ENCODE measurements at regions not wholly inside any gene's neighbourhood (a gene's known extent, or its start where the extent isn't known, plus 50 kb on each side); places are given as distances from the start of the nearest gene placed in this dataset.

DNA sequence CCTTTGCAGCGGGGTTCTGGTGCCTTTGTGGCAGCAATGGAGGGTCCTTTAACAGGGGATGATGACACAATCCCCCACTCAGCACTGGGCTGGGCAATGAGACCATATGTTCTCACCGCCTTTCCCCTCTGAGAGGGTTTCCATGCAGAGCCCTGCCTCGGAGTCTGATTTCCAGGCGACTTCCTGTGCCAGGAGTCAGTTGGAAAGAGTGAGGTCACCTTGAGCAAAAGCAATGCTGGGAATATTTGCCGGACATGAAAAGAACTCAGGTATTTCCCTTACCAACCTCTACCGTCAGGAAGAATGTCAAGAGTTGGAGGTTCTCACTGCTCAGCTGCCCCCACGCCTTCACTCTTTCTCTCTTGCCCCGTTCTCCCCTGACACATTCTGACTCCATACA is 284.2 kb upstream of the IRX1 start:
- TF ChIP-seq, protein P1, sequence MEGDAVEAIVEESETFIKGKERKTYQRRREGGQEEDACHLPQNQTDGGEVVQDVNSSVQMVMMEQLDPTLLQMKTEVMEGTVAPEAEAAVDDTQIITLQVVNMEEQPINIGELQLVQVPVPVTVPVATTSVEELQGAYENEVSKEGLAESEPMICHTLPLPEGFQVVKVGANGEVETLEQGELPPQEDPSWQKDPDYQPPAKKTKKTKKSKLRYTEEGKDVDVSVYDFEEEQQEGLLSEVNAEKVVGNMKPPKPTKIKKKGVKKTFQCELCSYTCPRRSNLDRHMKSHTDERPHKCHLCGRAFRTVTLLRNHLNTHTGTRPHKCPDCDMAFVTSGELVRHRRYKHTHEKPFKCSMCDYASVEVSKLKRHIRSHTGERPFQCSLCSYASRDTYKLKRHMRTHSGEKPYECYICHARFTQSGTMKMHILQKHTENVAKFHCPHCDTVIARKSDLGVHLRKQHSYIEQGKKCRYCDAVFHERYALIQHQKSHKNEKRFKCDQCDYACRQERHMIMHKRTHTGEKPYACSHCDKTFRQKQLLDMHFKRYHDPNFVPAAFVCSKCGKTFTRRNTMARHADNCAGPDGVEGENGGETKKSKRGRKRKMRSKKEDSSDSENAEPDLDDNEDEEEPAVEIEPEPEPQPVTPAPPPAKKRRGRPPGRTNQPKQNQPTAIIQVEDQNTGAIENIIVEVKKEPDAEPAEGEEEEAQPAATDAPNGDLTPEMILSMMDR (IDR thresholded peaks at IDR 0.05): no peak
- TF ChIP-seq POLR2AphosphoS5 (IDR thresholded peaks at IDR 0.05): no peak

Data from breast epithelium (tissue), 3 donors.